ENCODE measurements at regions not wholly inside any gene's neighbourhood (a gene's known extent, or its start where the extent isn't known, plus 50 kb on each side); places are given as distances from the start of the nearest gene placed in this dataset.

DNA sequence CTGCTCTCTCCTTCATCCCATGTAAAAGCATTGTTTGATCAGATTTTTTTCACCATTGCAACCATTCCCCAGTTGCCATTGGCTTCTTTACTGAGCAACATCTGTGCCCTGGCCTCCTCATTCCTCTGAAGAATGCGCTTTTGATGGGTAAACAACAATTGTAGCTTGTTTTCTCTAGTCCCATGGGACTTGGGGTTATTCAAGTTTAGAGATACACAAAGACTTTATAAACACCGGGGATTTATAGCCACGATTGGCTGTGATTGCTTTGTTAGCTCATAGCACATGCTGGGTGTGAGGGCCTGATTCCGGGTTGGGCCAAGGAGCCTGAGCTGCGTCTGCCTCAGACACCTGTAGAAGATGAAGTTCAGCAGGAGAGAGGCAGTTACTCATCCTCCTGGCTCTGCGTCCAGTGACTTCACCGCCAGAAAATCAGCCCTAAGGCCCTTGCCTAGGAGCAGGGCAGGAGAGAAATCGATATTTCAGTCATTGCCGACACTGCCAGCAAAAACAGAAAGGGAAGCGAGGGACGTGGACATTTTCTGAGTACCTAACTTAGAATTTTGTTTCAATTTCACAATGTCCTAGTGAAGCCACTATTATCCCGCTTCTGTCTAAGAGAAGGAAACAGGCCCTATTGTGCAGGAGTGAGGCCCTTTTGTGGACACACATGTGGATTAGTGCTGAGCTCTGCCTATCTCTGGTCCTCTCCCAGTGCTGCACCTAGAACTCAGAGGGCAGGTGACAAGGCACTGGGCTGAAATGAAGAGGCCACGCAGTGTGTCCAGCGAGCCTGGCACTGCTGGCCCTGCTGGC is 159.8 kb upstream of the USP24 start:
- peak; percentile 81 for DNase-seq

DNA sequence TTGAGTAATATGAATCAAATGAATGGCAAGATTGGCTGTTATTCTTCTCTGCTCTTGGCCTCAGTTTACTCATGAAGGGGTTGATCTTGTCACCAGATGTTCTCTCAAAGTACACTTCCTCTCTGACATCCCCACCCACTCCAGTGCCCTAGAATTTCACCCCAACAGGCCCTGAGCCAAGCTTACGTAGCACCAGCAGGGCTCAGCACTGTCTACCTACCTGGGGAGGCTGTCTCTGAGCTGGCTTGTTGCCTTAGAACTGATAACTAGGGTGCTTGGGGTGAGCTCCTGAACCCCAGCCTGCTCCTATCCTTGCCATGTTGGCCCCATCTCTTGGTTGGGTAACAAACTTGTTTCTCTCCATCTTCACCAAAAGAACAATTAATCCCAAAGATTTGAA is 159.1 kb upstream of the USP24 start:
- DNase-seq: no peak

- DNase-seq: no peak
Measured at GRCh38 chr1:55369474-55369873, 154.3 kb upstream of the USP24 start.

- no peak for DNase-seq
Measured at GRCh38 chr1:55368698-55369097, 153.5 kb upstream of the USP24 start.

- DNase-seq: no peak
Measured at GRCh38 chr1:55367273-55367672, 152.1 kb upstream of the USP24 start.

DNA sequence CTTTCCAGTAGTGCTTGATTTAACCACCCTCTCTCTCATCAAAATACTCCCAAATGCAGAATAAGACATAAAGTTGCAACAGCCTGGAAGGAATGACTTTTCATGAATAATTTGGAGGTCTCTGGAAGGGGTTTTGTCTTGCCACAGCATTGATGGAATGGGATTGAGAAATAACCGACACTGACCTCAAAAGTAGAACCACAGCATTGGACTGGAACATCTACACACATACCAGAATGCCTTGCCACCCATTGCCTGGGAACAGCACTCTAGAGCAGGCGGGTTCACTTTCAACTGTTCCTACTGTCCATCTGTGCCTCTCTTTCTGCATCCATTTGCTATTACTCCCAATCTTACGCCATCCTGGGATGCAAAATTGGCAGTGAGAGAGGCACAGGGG is 149.1 kb upstream of the USP24 start:
- no peak for DNase-seq

GRCh38 chr1:55363268-55363667 is 148.1 kb upstream of the USP24 start:
- DNase-seq: no peak

DNA sequence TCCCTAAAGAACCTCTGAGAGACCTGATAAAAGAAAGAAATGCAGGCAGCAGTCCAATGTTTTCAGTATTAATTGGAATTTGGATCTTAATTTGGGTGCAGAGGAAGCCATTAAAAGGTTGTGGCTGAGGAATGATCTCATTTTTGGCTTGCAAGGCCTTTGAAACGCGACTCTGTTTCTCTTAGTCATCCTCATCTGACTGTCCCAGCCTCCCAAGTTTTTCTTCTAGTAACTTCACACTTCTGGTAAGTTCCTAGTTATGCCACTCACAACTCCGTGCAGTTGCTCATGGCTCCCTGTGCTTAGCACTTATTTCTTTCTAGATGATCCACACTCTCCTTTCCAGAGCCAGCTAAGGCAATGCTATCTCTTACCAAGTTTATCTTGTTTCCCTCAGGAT is 147.4 kb upstream of the USP24 start:
- DNase-seq: no peak

GRCh38 chr1:55359611-55360010 is 144.4 kb upstream of the USP24 start:
- no peak for DNase-seq

- DNase-seq: no peak
Measured at GRCh38 chr1:55358581-55358980, 143.4 kb upstream of the USP24 start.

DNA sequence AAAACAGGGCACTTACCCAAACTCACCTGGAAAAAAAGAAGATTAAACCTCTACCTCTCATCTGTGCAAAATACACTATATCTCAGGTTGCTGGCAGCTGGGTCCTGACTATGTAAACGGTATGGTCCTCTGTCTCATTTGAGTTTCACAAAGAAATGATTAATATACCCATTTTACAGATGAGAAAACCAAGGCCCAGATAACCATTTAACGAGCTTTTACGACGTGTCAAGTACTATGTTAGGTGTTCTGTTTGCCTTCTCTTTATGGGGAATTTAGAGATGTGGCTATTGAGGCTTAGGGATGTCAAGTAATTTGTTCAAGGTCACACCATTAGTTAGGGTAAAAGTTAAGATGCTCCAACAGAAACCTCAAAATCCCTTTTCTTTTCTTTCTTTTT is 140.4 kb upstream of the USP24 start:
- no peak for DNase-seq

DNA sequence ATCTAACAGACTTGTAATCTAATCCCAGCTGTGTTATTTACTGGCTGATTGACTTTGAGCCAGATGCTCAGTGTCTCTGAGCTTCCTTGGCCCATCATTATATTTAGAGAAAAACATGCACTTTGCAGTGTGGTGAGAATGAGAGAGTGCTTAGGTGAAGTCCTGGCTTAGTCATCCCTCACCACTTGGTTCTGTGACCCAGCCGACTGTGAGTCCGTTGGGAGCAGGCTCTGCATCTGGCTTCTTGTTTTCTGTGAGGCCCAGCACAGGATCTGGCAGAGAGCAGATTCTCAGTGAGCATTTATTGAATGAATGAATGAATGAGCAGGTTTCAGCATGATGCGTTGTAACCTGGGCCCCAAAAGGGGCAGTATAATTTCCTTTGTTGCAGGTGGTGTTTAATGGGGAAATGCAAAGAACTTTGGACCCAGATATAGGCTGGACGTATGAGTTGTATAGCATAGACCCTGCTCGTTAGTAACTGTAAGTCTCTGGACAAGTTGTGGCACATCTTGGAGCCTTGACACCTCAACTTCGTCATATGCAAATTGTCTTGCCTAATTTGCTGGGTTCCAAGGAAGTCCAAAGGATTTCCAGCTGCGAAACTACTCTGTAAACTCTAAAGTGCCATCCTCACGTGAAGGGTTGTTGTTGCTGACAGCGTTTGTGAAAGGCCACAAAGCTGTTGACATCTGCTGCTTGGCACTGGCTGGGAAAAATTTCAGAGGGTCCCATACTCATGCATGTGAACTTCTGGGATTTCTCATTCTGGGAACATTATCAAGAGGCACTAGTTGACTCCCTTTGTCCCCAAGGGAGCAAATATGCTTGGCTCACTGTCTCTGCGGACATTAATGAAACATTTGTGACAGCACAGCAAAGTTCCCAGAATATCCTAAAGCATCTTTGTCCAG is 138.8 kb upstream of the USP24 start:
- no peak for DNase-seq

DNA sequence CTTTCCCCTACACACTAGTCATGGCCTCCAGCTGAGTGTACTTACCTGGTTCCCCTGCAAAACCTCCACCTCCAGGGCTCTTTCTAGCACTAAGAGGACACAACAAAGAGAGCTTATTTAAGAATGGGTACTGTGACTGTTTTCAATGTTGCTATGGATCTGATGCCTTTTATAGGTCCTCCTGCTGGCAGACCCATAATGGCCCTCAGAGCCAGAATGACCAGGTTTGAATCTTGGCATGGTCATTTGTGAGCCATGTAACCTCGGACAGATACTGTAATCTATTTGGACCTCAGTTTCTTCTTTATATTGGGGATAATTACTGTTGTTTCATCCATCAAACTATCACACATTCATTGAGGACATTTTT is 137.6 kb upstream of the USP24 start:
- no peak for DNase-seq

DNA sequence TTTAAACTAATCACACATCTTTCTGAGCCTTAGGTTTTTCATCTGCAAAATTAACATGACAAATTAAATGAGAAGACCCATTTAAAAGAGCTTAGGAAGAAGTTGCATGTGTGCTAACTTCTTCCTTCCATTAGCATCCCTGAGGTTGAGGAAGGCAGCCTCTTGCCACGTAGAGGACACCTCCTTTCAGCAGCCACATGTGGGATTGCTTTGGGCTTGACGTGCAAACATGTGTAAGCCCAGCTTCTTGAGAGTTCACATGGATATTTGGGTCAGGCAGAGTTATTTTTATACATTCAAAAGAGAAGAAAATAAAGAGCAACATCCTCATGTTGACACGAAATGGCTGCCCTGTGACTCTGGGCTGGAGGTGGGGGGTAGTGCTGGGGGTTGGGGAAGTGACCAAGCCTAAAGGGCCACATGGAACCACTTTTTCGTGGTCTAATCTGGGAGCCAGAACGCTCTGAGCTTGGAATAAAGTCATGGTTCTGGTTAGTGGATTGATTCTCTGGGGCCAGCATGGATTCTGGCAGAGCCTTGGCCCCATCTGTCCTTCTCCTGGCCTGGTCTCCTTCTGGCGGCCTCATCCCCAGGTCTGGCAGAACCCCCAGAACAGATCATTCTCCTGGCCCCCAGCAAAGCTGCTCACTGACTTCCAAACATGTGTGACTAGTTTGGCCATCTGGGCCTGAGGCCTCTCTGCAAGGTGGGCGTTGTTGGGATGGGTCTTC is 137.1 kb upstream of the USP24 start:
- no peak for DNase-seq

GRCh38 chr1:55348356-55348755 is 133.2 kb upstream of the USP24 start:
- no peak for DNase-seq

DNA sequence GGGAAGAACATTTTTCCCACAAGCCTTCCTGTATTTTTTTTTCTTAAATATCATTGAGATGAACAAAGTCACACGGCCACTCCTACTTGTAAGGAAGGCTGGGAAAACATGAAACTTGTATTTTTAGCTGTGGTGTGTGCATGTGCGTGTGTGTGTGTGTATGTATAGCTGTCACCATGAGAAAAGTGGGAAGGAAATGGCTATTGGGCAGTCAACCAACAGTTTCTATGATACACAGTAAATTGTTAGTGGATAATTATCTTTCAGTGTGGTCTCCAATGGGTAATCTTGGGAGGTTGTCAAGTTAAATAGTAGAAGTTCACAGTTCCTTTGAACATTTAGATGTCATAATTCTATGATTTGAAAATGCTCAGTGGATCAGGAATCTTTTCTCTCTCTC is 132.7 kb upstream of the USP24 start:
- no peak for DNase-seq

DNA sequence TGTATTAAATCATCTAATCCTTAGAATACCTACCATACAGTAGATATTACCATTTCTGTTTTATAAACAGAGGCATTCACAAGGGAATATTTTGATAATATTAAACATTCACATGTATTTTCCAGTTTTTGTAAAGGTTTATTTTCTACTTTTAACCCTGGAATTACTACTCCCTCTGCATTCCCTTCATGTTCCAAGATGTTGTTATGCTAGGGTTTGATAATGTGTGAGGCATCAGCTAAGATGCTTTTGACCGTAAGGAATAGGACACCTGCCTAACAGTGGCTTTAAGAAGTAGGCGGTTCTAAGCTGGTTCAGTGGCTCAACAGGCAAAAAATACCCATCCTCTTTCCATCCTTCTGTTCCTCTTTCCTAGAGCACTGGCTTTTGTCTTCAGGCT is 131.9 kb upstream of the USP24 start:
- no peak for DNase-seq

GRCh38 chr1:55346586-55346985 is 131.4 kb upstream of the USP24 start:
- DNase-seq: no peak

GRCh38 chr1:55339681-55340080 is 124.5 kb upstream of the USP24 start:
- no peak for DNase-seq

GRCh38 chr1:55338448-55338820 is 123.3 kb upstream of the USP24 start:
- no peak for DNase-seq

DNA sequence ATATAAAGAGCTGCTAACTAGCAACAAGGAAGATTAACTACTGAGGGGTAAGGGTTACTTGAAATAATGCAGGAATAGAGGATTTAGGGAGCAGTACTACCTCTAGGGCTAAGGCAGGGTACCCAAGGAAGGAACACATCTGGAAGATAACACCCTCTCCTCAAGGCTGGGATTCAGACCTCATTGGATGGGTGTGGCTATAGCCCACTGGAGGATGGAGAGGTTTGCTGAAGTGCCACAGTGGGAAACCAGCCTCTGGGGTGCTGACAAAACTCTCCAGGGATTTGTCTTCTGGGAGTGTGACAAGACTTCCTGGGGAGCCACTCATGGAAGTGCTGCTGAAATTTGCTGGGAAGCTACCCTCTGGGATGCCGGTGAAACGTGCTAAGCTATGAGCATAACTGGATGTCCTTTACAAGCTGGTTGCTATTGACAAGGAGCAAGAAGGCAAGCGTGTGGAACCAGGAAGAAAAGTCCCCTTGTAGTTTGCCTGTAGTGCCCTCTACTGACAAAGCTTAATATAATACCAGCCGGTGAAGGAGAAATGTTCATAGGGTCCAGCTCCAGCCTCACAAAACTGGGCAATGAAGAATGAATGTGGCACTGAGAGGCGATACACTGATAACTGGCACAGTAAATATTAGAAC is 122.8 kb upstream of the USP24 start:
- DNase-seq: no peak

GRCh38 chr1:55334797-55335196 is 119.6 kb upstream of the USP24 start:
- DNase-seq: no peak

GRCh38 chr1:55334160-55334559 is 119.0 kb upstream of the USP24 start:
- no peak for DNase-seq
